ENCODE measurements at regions not wholly inside any gene's neighbourhood (a gene's known extent, or its start where the extent isn't known, plus 50 kb on each side); places are given as distances from the start of the nearest gene placed in this dataset.

DNA sequence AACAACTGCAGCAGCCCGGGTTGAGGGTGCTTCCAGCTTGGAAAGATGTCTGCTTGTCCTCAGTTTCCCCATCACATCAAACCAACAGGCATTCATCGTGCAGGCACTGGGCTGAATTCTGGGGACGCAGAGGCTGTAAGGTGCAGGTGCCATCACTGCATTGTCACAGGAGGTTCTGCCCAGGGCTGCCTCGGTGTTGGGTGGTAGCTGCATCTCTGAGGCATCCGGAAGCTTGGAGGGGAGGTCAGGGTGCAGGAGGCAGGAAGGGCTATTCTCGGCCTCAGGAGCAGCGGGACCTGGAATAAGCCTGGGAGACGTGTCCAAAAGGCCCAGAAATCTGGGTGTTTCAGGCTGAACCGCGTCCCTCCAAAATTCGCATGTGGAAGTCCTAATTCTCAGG lies 134.6 kb downstream of the HMX1 start:
- H3K4me3 ChIP-seq (ENCODE audit: low read depth in 2 of 2, low read length in 2 of 2), result no peak overlapping the region
- no peak for ATAC-seq
- in situ Hi-C loops (cut with HindIII; ENCODE audit: low pct_unique_long_range_greater_than_20kb, low sequenced_read_pairs), result no loop called here
- no peaks in the 10 kb centered on the region for H3K4me1 ChIP-seq (ENCODE audit: control insufficient read depth, insufficient read depth, low read length)
- no peak for DNase-seq (ENCODE audit: low read depth, low spot score)
- H3K36me3 ChIP-seq (ENCODE audit: control insufficient read depth, insufficient read depth, low read length), result no peaks in the 10 kb centered on the region
- intact Hi-C loops (cut with micrococcal nuclease; ENCODE audit: unreplicated experiment), result no loop called here
- H3K9me3 ChIP-seq (ENCODE audit: control insufficient read depth, insufficient read depth, low read depth, low read length), result no peaks in the 10 kb centered on the region
- no peak overlapping the region for H3K27ac ChIP-seq (ENCODE audit: low read length)
- ChIA-PET POLR2A (no interaction called here), CTCF (no interaction called here)
- H3K27me3 ChIP-seq (ENCODE audit: control insufficient read depth, insufficient read depth, low read length), result no peaks in the 10 kb centered on the region
- BruUV-seq (replicated peaks), result no TSS peak
- no peak for TF ChIP-seq SIN3A (IDR thresholded peaks at IDR 0.05; ENCODE audit: borderline replicate concordance, insufficient read depth, low read depth, low read length)
- TF ChIP-seq POLR2AphosphoS5 (IDR thresholded peaks at IDR 0.05; ENCODE audit: low read depth, low read length), result no peak
- TF ChIP-seq, protein P1, sequence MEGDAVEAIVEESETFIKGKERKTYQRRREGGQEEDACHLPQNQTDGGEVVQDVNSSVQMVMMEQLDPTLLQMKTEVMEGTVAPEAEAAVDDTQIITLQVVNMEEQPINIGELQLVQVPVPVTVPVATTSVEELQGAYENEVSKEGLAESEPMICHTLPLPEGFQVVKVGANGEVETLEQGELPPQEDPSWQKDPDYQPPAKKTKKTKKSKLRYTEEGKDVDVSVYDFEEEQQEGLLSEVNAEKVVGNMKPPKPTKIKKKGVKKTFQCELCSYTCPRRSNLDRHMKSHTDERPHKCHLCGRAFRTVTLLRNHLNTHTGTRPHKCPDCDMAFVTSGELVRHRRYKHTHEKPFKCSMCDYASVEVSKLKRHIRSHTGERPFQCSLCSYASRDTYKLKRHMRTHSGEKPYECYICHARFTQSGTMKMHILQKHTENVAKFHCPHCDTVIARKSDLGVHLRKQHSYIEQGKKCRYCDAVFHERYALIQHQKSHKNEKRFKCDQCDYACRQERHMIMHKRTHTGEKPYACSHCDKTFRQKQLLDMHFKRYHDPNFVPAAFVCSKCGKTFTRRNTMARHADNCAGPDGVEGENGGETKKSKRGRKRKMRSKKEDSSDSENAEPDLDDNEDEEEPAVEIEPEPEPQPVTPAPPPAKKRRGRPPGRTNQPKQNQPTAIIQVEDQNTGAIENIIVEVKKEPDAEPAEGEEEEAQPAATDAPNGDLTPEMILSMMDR (IDR thresholded peaks at IDR 0.05), result no peak
- TF ChIP-seq, protein P2, sequence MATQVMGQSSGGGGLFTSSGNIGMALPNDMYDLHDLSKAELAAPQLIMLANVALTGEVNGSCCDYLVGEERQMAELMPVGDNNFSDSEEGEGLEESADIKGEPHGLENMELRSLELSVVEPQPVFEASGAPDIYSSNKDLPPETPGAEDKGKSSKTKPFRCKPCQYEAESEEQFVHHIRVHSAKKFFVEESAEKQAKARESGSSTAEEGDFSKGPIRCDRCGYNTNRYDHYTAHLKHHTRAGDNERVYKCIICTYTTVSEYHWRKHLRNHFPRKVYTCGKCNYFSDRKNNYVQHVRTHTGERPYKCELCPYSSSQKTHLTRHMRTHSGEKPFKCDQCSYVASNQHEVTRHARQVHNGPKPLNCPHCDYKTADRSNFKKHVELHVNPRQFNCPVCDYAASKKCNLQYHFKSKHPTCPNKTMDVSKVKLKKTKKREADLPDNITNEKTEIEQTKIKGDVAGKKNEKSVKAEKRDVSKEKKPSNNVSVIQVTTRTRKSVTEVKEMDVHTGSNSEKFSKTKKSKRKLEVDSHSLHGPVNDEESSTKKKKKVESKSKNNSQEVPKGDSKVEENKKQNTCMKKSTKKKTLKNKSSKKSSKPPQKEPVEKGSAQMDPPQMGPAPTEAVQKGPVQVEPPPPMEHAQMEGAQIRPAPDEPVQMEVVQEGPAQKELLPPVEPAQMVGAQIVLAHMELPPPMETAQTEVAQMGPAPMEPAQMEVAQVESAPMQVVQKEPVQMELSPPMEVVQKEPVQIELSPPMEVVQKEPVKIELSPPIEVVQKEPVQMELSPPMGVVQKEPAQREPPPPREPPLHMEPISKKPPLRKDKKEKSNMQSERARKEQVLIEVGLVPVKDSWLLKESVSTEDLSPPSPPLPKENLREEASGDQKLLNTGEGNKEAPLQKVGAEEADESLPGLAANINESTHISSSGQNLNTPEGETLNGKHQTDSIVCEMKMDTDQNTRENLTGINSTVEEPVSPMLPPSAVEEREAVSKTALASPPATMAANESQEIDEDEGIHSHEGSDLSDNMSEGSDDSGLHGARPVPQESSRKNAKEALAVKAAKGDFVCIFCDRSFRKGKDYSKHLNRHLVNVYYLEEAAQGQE (IDR thresholded peaks at IDR 0.05; ENCODE audit: insufficient read depth in 1 of 2, low read depth in 2 of 2, low read length in 1 of 2), result no peak
- no peak for TF ChIP-seq TCF7L2 (IDR thresholded peaks at IDR 0.05; ENCODE audit: low read depth, low read length)

DNA sequence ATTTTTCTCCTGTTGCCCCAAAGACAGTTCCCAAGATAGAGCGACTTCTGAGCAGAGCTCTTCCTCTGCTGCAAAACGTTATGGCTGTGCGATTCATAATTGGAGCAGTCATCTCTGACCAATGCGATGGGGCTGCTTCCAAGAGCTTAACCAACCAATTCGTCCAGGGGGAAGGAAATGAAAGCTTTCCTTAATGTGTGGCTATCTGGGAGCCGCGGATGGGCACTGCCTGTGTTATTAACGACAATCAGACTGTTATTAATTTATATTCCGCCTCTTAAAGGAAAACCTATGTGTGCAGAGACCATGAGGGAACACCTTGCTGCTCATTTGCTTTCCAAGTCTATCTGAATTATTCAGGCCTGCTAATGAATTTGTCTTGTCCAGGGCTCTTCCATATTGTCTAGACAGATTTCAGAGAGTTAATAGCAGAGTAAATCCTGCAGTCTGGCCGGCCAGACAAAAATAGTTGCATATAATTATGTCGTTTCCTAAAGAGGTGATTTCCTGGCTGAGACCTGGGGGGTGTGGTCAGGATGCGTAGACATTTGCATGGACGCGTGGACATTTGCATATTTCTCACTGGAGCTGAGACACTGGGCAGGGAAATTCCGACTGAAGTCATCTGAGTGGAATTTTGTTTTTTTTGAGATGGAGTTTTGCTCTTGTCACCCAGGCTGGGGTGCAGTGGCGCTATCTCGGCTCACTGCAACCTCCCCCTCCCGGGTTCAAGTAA lies 135.4 kb downstream of the HMX1 start:
- CTCF ChIA-PET, result no interaction called here
- Histone ChIP-seq H3K27ac (ENCODE audit: low read length) (no peak overlapping the region), H3K4me1 (ENCODE audit: control insufficient read depth, insufficient read depth, low read length) (no peaks in the 10 kb centered on the region), H3K27me3 (ENCODE audit: control insufficient read depth, insufficient read depth, low read length) (no peaks in the 10 kb centered on the region), H3K9me3 (ENCODE audit: control insufficient read depth, insufficient read depth, low read depth, low read length) (no peaks in the 10 kb centered on the region), H3K36me3 (ENCODE audit: control insufficient read depth, insufficient read depth, low read length) (no peaks in the 10 kb centered on the region), H3K4me3 (ENCODE audit: low read depth in 2 of 2, low read length in 2 of 2) (no peak overlapping the region)
- DNase-seq (ENCODE audit: low read depth, low spot score) (no peak), ATAC-seq (no peak)
- no peak for TF ChIP-seq POLR2AphosphoS5 (IDR thresholded peaks at IDR 0.05; ENCODE audit: low read depth, low read length)
- TF ChIP-seq, protein P1 (IDR thresholded peaks at IDR 0.05), result no peak
- TF ChIP-seq TCF7L2 (IDR thresholded peaks at IDR 0.05; ENCODE audit: low read depth, low read length), result no peak
- TF ChIP-seq, protein P2 (IDR thresholded peaks at IDR 0.05; ENCODE audit: insufficient read depth in 1 of 2, low read depth in 2 of 2, low read length in 1 of 2), result no peak
- TF ChIP-seq SIN3A (IDR thresholded peaks at IDR 0.05; ENCODE audit: borderline replicate concordance, insufficient read depth, low read depth, low read length), result no peak
- in situ Hi-C loops (cut with HindIII; ENCODE audit: low pct_unique_long_range_greater_than_20kb, low sequenced_read_pairs) (no loop called here), intact Hi-C loops (cut with micrococcal nuclease; ENCODE audit: unreplicated experiment) (no loop called here)
- POLR2A ChIA-PET, result no interaction called here
- BruUV-seq (replicated peaks), result no TSS peak
